ENCODE measurements at regions not wholly inside any gene's neighbourhood (a gene's known extent, or its start where the extent isn't known, plus 50 kb on each side); places are given as distances from the start of the nearest gene placed in this dataset.

- no peak for TF ChIP-seq CTCF (conservative IDR thresholded peaks at IDR 0.05; ENCODE audit: low read depth, low read length)
- no peak overlapping the region for H3K4me3 ChIP-seq (ENCODE audit: low read depth, low read length)
- DNase-seq (ENCODE audit: low read depth), result no peak
Observed at GRCh38 chr6:82032444-82032843, 215.1 kb downstream of the IBTK start.

- no peak for DNase-seq (ENCODE audit: low read depth)
- no peak for TF ChIP-seq CTCF (conservative IDR thresholded peaks at IDR 0.05; ENCODE audit: low read depth, low read length)
- no peak overlapping the region for H3K4me3 ChIP-seq (ENCODE audit: low read depth, low read length)
Observed at GRCh38 chr6:82030761-82031503, 216.6 kb downstream of the IBTK start.

- no peak overlapping the region for H3K4me3 ChIP-seq (ENCODE audit: low read depth, low read length)
Observed at GRCh38 chr6:82030301-82030700, 217.2 kb downstream of the IBTK start.

GRCh38 chr6:82025271-82025670, 222.3 kb downstream of the IBTK start:
- peak; percentile 41 for DNase-seq (ENCODE audit: low read depth)
- H3K4me3 ChIP-seq (ENCODE audit: low read depth, low read length), result no peak overlapping the region
- TF ChIP-seq CTCF (conservative IDR thresholded peaks at IDR 0.05; ENCODE audit: low read depth, low read length), result no peak

More at GRCh38 chr6:82030301-82030700, 217.2 kb downstream of the IBTK start:
- TF ChIP-seq CTCF (conservative IDR thresholded peaks at IDR 0.05; ENCODE audit: low read depth, low read length), result no peak
- DNase-seq (ENCODE audit: low read depth), result no peak

GRCh38 chr6:82022614-82023129, 224.9 kb downstream of the IBTK start:
- H3K4me3 ChIP-seq (ENCODE audit: low read depth, low read length), result no peak overlapping the region
- TF ChIP-seq CTCF (conservative IDR thresholded peaks at IDR 0.05; ENCODE audit: low read depth, low read length), result no peak
- peak; percentile 87 for DNase-seq (ENCODE audit: low read depth)

- no peak overlapping the region for H3K4me3 ChIP-seq (ENCODE audit: low read depth, low read length)
- no peak for TF ChIP-seq CTCF (conservative IDR thresholded peaks at IDR 0.05; ENCODE audit: low read depth, low read length)
- DNase-seq (ENCODE audit: low read depth), result no peak
Observed at GRCh38 chr6:82017773-82018172, 229.8 kb downstream of the IBTK start.

- TF ChIP-seq CTCF (conservative IDR thresholded peaks at IDR 0.05; ENCODE audit: low read depth, low read length), result no peak
- DNase-seq (ENCODE audit: low read depth), result peak; percentile 90
- H3K4me3 ChIP-seq (ENCODE audit: low read depth, low read length), result no peak overlapping the region
Observed at GRCh38 chr6:82017288-82017687, 230.3 kb downstream of the IBTK start.
